ENCODE measurements at regions not wholly inside any gene's neighbourhood (a gene's known extent, or its start where the extent isn't known, plus 50 kb on each side); places are given as distances from the start of the nearest gene placed in this dataset.
"Not testable (repeated sequence)": the region's sequence is repeated elsewhere in the genome, so short reads cannot be mapped to it uniquely, and the experiment has no call there.

GRCh38 chr12:23230899-23231298 is 605.9 kb downstream of the ETNK1 start:
- H3K27ac ChIP-seq: no peak overlapping the region
- no peak for TF ChIP-seq CTCF (conservative IDR thresholded peaks at IDR 0.05)

GRCh38 chr12:23236066-23236780 is 611.3 kb downstream of the ETNK1 start:
- H3K27ac ChIP-seq: no peak overlapping the region
- no peak for TF ChIP-seq CTCF (conservative IDR thresholded peaks at IDR 0.05)

DNA sequence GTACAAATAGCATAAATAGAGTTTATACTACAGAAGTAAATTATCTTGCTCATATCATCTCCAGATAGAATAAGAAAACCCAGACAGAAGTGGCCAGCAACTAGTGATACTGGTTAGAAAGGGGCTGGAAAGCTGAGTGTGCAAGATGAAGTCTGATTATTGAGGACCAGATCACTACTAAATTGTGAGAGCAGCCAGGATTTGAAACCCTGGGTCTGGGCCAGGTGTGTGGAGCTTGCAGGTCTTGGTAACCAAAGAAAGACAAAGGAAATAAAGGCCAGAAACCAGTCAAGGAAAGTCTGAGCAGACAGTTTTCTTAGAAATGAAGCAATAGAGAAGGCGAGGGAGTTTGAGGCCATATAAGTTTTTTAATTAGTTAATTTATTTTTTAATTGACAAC is 611.8 kb downstream of the ETNK1 start:
- TF ChIP-seq CTCF (conservative IDR thresholded peaks at IDR 0.05): no peak
- no peak overlapping the region for H3K27ac ChIP-seq

DNA sequence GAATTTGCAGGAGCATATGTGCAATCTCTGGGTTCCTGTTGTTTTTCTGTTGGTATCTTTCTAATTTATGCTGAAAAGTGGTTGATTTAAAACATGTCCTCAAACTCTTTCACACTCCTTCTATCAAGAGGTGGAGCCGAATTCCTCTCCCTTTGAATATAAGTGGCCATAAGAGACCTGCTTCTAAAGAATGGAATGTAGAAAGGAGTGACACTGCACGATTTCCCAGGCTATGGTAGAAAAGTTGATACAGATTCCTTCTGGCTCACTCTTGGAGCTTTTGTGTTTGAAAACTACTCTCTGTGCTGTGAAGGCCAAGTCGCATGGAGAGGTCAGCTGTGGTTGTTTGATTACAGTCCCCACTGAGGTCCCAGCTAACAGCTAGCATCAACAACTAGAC is 613.2 kb downstream of the ETNK1 start:
- TF ChIP-seq CTCF (conservative IDR thresholded peaks at IDR 0.05): no peak
- no peak overlapping the region for H3K27ac ChIP-seq

GRCh38 chr12:23238957-23239356 is 614.0 kb downstream of the ETNK1 start:
- no peak overlapping the region for H3K27ac ChIP-seq
- TF ChIP-seq CTCF (conservative IDR thresholded peaks at IDR 0.05): no peak

GRCh38 chr12:23245186-23245585 is 620.2 kb downstream of the ETNK1 start:
- TF ChIP-seq CTCF (conservative IDR thresholded peaks at IDR 0.05): no peak
- no peak overlapping the region for H3K27ac ChIP-seq

- no peak for TF ChIP-seq CTCF (conservative IDR thresholded peaks at IDR 0.05)
- H3K27ac ChIP-seq: no peak overlapping the region
Observed at GRCh38 chr12:23253191-23253590, 628.2 kb downstream of the ETNK1 start.

DNA sequence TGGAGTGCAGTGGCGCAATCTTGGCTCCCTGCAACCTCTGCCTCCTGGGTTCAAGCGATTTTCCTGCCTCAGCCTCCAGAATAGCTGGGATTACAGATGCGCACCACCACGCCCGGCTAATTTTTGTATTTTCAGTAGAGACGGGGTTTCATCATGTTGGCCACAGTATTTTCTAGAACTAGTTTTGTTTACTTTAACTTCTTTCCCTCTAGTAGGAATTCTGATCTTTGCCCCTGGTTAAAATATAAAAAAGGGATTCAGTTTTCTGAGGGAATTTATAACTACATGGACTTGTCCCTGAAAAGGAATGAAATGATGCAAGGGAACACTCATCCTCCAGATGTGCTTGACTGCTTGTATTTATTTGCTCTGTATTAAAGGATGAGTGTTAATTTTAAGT is 628.9 kb downstream of the ETNK1 start:
- not testable (repeated sequence) for H3K27ac ChIP-seq

Measured in VCaP (cell line).